ENCODE measurements at regions not wholly inside any gene's neighbourhood (a gene's known extent, or its start where the extent isn't known, plus 50 kb on each side); places are given as distances from the start of the nearest gene placed in this dataset.

- Mint-ChIP-seq H3K4me1 (ENCODE audit: low read depth) (no peaks in the 10 kb centered on the region), H3K36me3 (ENCODE audit: low read depth) (no peaks in the 10 kb centered on the region), H3K4me3 (no peak overlapping the region), H3K27ac (no peak overlapping the region), H3K9me3 (no peaks in the 10 kb centered on the region), H3K27me3 (ENCODE audit: insufficient read depth) (no peaks in the 10 kb centered on the region)
- no peak for DNase-seq
- TF ChIP-seq CTCF (IDR thresholded peaks at IDR 0.05): no peak
Observed at GRCh38 chrX:80331285-80331684, 89.0 kb upstream of the TENT5D start.

- Mint-ChIP-seq H3K9me3 (no peaks in the 10 kb centered on the region), H3K4me3 (no peak overlapping the region), H3K4me1 (ENCODE audit: low read depth) (no peaks in the 10 kb centered on the region), H3K27ac (no peak overlapping the region), H3K36me3 (ENCODE audit: low read depth) (no peaks in the 10 kb centered on the region), H3K27me3 (ENCODE audit: insufficient read depth) (no peaks in the 10 kb centered on the region)
- TF ChIP-seq CTCF (IDR thresholded peaks at IDR 0.05): no peak
- DNase-seq: no peak
Observed at GRCh38 chrX:80334583-80334982, 85.7 kb upstream of the TENT5D start.

- H3K27me3 Mint-ChIP-seq (ENCODE audit: insufficient read depth): no peaks in the 10 kb centered on the region
- H3K4me1 Mint-ChIP-seq (ENCODE audit: low read depth): no peaks in the 10 kb centered on the region
- H3K27ac Mint-ChIP-seq: no peak overlapping the region
- H3K36me3 Mint-ChIP-seq (ENCODE audit: low read depth): no peaks in the 10 kb centered on the region
- H3K4me3 Mint-ChIP-seq: no peak overlapping the region
- no peak for DNase-seq
- TF ChIP-seq CTCF (IDR thresholded peaks at IDR 0.05): no peak
- H3K9me3 Mint-ChIP-seq: no peaks in the 10 kb centered on the region
Observed at GRCh38 chrX:80335062-80335830, 85.0 kb upstream of the TENT5D start.

GRCh38 chrX:80354966-80355465, 65.2 kb upstream of the TENT5D start:
- DNase-seq: no peak
- Mint-ChIP-seq H3K9me3 (peaks cover 15% of the 10 kb centered on the region), H3K36me3 (ENCODE audit: low read depth) (no peaks in the 10 kb centered on the region), H3K4me1 (ENCODE audit: low read depth) (no peaks in the 10 kb centered on the region), H3K27me3 (ENCODE audit: insufficient read depth) (no peaks in the 10 kb centered on the region), H3K27ac (no peak overlapping the region), H3K4me3 (no peak overlapping the region)
- no peak for TF ChIP-seq CTCF (IDR thresholded peaks at IDR 0.05)

Data from HFFc6 (cell line).